ENCODE measurements at regions not wholly inside any gene's neighbourhood (a gene's known extent, or its start where the extent isn't known, plus 50 kb on each side); places are given as distances from the start of the nearest gene placed in this dataset.

DNA sequence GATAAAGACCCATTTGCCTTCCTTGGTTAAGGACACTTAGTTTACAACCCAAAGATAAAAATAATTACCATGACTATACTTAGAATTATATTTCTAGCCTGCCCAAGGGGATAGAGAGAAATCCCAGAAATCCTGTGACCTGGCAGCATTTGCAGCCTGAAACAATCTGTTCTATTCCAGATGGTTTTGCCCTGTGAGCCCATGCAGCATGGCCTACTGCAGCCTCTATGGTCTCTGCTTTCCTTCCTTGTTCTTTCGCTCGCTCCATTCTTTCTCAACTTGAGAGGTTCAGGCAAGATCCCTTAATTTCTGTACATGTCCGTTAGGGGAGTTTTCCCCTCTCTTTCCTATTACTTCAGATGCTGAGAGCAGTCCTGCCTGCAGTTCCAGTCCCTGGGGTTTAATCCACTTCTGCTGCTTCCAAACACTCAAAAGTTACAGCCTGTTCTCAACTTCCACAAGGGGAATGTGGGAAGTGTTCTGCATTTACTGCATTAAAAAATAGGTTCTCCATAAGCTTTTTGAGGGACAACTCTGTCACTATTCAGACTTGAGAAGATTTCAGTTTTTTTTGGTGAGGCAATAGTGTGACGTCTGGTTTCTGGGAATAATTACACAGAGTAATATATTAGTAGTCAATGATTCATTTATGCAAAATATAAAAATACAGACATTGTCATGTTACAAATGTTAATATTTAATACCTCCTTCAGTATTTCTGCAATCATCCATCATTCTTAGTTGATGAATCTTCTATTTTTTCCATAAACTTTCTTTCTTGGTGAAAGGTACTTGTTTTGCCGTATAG is 80.3 kb downstream of the CDCA7 start:
- no peaks in the 10 kb centered on the region for H3K9me3 ChIP-seq
- no peak for DNase-seq
- H3K4me1 ChIP-seq, result no peaks in the 10 kb centered on the region
- no peaks in the 10 kb centered on the region for H3K27me3 ChIP-seq
- H3K36me3 ChIP-seq, result no peaks in the 10 kb centered on the region
- H3K4me3 ChIP-seq, result no peak overlapping the region
- TF ChIP-seq, protein P1, sequence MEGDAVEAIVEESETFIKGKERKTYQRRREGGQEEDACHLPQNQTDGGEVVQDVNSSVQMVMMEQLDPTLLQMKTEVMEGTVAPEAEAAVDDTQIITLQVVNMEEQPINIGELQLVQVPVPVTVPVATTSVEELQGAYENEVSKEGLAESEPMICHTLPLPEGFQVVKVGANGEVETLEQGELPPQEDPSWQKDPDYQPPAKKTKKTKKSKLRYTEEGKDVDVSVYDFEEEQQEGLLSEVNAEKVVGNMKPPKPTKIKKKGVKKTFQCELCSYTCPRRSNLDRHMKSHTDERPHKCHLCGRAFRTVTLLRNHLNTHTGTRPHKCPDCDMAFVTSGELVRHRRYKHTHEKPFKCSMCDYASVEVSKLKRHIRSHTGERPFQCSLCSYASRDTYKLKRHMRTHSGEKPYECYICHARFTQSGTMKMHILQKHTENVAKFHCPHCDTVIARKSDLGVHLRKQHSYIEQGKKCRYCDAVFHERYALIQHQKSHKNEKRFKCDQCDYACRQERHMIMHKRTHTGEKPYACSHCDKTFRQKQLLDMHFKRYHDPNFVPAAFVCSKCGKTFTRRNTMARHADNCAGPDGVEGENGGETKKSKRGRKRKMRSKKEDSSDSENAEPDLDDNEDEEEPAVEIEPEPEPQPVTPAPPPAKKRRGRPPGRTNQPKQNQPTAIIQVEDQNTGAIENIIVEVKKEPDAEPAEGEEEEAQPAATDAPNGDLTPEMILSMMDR (IDR thresholded peaks at IDR 0.05), result no peak
- TF ChIP-seq POLR2A (IDR thresholded peaks at IDR 0.05), result no peak
- intact Hi-C loops (cut with DNase I; ENCODE audit: low total_unique reads), result no loop called here
- H3K27ac ChIP-seq, result no peak overlapping the region

DNA sequence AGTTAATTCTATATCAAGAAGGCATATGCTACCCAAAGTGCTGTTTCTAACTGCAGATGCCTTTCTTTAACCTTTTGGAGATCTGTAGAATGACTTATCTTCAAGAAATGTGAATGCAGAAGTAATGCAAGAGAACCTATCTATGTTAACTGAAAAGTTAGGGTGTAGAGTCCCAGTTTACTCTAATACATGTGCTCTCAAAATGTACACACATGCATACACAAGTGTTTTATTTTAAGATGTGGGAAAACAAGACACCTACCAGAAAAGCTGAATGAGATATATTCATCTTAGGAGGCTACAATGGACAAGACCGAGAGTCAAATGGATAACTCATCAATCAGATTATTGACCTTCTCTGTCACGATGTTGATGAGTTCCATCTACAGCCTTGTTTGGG is 80.9 kb downstream of the CDCA7 start:
- no peaks in the 10 kb centered on the region for H3K27me3 ChIP-seq
- no peak for DNase-seq
- no peaks in the 10 kb centered on the region for H3K4me1 ChIP-seq
- no peak for TF ChIP-seq POLR2A (IDR thresholded peaks at IDR 0.05)
- TF ChIP-seq, protein P1 (IDR thresholded peaks at IDR 0.05), result no peak
- H3K27ac ChIP-seq, result no peak overlapping the region
- intact Hi-C loops (cut with DNase I; ENCODE audit: low total_unique reads), result no loop called here
- H3K36me3 ChIP-seq, result no peaks in the 10 kb centered on the region
- no peak overlapping the region for H3K4me3 ChIP-seq
- no peaks in the 10 kb centered on the region for H3K9me3 ChIP-seq

DNA sequence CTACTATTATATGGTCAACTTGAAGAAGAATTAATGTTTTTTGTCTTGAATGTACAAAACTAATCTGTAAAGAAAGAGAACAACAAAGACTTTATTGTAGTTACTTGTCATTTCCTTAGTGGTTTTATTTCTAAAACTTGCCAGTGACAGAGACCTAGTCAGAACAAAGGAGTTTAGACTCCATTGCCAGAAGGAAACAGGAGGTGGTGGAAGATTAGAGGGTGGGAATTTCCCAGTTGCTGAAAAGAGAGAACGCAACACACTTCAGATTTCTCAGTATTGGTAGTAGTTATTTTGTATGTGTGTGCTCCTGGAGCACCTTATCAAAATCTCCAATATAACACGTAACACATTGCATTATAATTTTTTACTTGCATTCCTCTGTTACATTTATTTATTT is 81.4 kb downstream of the CDCA7 start:
- no peak overlapping the region for H3K27ac ChIP-seq
- intact Hi-C loops (cut with DNase I; ENCODE audit: low total_unique reads), result no loop called here
- DNase-seq, result no peak

DNA sequence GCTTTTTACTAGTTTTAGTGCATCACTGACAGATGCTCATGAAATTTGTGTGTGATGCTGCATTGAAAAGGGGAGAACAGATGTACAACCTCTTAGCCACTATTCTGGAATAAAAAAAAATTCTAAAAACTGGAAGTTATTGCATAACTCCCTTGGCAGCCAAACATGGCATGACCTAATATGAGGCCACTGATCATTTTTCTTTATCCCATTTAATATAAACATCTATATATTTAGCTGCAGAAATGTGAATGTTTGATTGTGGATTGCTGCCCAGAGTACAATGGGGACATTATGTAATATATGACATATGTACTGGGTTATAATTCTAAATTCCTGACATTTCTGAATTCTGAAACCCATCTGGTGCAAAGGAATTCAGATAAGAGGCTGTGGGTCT is 86.5 kb downstream of the CDCA7 start:
- intact Hi-C loops (cut with DNase I; ENCODE audit: low total_unique reads), result no loop called here
- H3K4me3 ChIP-seq, result no peak overlapping the region

More for the DNA sequence above, 81.4 kb downstream of the CDCA7 start:
- Histone ChIP-seq H3K4me3 (no peak overlapping the region), H3K9me3 (no peaks in the 10 kb centered on the region), H3K27me3 (no peaks in the 10 kb centered on the region), H3K36me3 (no peaks in the 10 kb centered on the region), H3K4me1 (no peaks in the 10 kb centered on the region)
- TF ChIP-seq, protein P1 (IDR thresholded peaks at IDR 0.05), result no peak
- no peak for TF ChIP-seq POLR2A (IDR thresholded peaks at IDR 0.05)

DNA sequence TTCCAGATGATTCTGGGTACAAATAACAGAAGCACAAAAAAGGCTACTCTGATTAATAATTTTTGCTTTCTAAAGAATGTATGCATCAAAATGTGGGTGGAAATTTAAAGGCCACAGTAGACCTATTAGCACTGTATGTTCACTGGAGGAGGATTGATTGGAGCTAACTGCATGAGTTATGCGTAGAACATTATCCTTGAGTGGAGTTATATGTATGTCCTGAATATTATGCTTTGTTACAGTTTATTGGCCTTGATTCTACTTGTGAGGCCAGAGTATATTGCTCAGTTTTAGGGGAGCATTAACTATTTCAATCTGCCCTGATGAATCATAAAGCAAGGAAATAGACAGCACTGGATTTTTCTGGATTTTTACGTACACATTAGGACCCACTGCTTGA is 87.9 kb downstream of the CDCA7 start:
- Histone ChIP-seq H3K4me1 (no peaks in the 10 kb centered on the region), H3K27ac (no peak overlapping the region), H3K9me3 (no peaks in the 10 kb centered on the region), H3K36me3 (no peaks in the 10 kb centered on the region), H3K4me3 (no peak overlapping the region), H3K27me3 (no peaks in the 10 kb centered on the region)
- TF ChIP-seq POLR2A (IDR thresholded peaks at IDR 0.05), result no peak
- TF ChIP-seq, protein P1 (IDR thresholded peaks at IDR 0.05), result no peak
- intact Hi-C loops (cut with DNase I; ENCODE audit: low total_unique reads), result no loop called here
- no peak for DNase-seq

More for the DNA sequence above, 86.5 kb downstream of the CDCA7 start:
- Histone ChIP-seq H3K9me3 (no peaks in the 10 kb centered on the region), H3K36me3 (no peaks in the 10 kb centered on the region), H3K4me1 (no peaks in the 10 kb centered on the region), H3K27me3 (no peaks in the 10 kb centered on the region), H3K27ac (no peak overlapping the region)
- TF ChIP-seq, protein P1 (IDR thresholded peaks at IDR 0.05), result no peak
- TF ChIP-seq POLR2A (IDR thresholded peaks at IDR 0.05), result no peak
- no peak for DNase-seq
